PC-9 (cell line): ENCODE measurements at regions not wholly inside any gene's neighbourhood (a gene's known extent, or its start where the extent isn't known, plus 50 kb on each side); places are given as distances from the start of the nearest gene placed in this dataset.

Experiments used
- BruUV-seq: library from RNA; stranded (reverse); fragments of 400-500 nt; replicated peaks from 2 replicates; lab custom pipeline; 2021; lab: Mats Ljungman, UMichigan
- CTCF ChIA-PET: fragments of 300-600 bp; sonication (Branson Sonifier 250); formaldehyde crosslinking; loops from one replicate; lab custom pipeline; 2022; ENCODE audit warnings: antibody characterized with exemption; lab: Charles Lee
- POLR2A ChIA-PET: fragments of 300-600 bp; sonication (Branson Sonifier 250); formaldehyde crosslinking; loops from one replicate; lab custom pipeline; 2022; ENCODE audit warnings: antibody characterized with exemption; ENCODE audit not compliant: unreplicated experiment; lab: Charles Lee
- DNase-seq, 2 experiments: peaks; one replicate each; pipeline versions ENCODE4 v3.0.0 to v3.0.0-alpha.2; 2015 to 2022; ENCODE audit warnings: mixed read lengths in 1 of 2
- H2AFZ ChIP-seq: fragments of 200-600 bp; sonication (generic); 2 replicates; pipeline ENCODE4 v1.8.1; 2017; ENCODE audit warnings: antibody characterized with exemption
- H3F3A ChIP-seq: fragments of 200-600 bp; sonication (generic); 2 replicates; pipeline ENCODE4 v1.8.1; 2017; ENCODE audit warnings: antibody characterized with exemption, mild to moderate bottlenecking, low read depth; ENCODE audit not compliant: insufficient read depth
- H3K27ac ChIP-seq: fragments of 200-600 bp; sonication (generic); 2 replicates; pipeline ENCODE4 v1.6.1; 2016; ENCODE audit warnings: mixed run types
- H3K27me3 ChIP-seq: fragments of 200-600 bp; sonication (generic); 2 replicates; pipeline ENCODE4 v1.6.1; 2016; ENCODE audit warnings: low read depth, mixed run types; ENCODE audit not compliant: insufficient read depth
- H3K36me3 ChIP-seq: fragments of 200-600 bp; sonication (generic); 2 replicates; pipeline ENCODE4 v1.6.1; 2016; ENCODE audit warnings: low read depth, mixed run types
- H3K4me1 ChIP-seq: fragments of 200-600 bp; sonication (generic); replicated peaks from 2 replicates; pipeline ENCODE4 v1.6.1; 2016; ENCODE audit warnings: mixed run types; ENCODE audit not compliant: insufficient read depth
- H3K4me2 ChIP-seq: fragments of 200-600 bp; sonication (generic); 2 replicates; pipeline ENCODE4 v1.6.1; 2017; ENCODE audit warnings: mixed run types
- H3K4me3 ChIP-seq: fragments of 200-600 bp; sonication (generic); 2 replicates; pipeline ENCODE4 v1.6.1; 2016; ENCODE audit warnings: mixed run types
- H3K79me2 ChIP-seq: fragments of 200-600 bp; sonication (generic); 2 replicates; pipeline ENCODE4 v1.6.1; 2017; ENCODE audit warnings: low read depth, mixed run types
- H3K9me2 ChIP-seq: fragments of 200-600 bp; sonication (generic); 2 replicates; pipeline ENCODE4 v1.8.1; 2017; ENCODE audit warnings: mild to moderate bottlenecking; ENCODE audit not compliant: insufficient read depth
- H3K9me3 ChIP-seq: fragments of 200-600 bp; sonication (generic); 2 replicates; pipeline ENCODE4 v1.8.1; 2016; ENCODE audit warnings: low read depth; ENCODE audit not compliant: insufficient read depth
- H4K20me1 ChIP-seq: fragments of 200-600 bp; sonication (generic); 2 replicates; pipeline ENCODE4 v1.8.1; 2017; ENCODE audit not compliant: insufficient read depth
- EZH2 ChIP-seq: fragments of 200-600 bp; sonication (generic); IDR thresholded peaks from 2 replicates; pipeline ENCODE4 v1.8.0; 2017; ENCODE audit warnings: antibody characterized with exemption, low read depth
- intact Hi-C: fragments of 100-400 bp; cut with micrococcal nuclease; formaldehyde crosslinking; loops from one replicate; pipeline ENCODE4 v1.10.0; 2022; ENCODE audit not compliant: unreplicated experiment
- TF ChIP-seq, protein P1 (sequence below): fragments of 200-600 bp; sonication (generic); conservative IDR thresholded peaks from 2 replicates; pipeline ENCODE4 v1.6.1; 2017; ENCODE audit warnings: mixed run types, antibody characterized with exemption, mild to moderate bottlenecking, moderate library complexity

DNA sequence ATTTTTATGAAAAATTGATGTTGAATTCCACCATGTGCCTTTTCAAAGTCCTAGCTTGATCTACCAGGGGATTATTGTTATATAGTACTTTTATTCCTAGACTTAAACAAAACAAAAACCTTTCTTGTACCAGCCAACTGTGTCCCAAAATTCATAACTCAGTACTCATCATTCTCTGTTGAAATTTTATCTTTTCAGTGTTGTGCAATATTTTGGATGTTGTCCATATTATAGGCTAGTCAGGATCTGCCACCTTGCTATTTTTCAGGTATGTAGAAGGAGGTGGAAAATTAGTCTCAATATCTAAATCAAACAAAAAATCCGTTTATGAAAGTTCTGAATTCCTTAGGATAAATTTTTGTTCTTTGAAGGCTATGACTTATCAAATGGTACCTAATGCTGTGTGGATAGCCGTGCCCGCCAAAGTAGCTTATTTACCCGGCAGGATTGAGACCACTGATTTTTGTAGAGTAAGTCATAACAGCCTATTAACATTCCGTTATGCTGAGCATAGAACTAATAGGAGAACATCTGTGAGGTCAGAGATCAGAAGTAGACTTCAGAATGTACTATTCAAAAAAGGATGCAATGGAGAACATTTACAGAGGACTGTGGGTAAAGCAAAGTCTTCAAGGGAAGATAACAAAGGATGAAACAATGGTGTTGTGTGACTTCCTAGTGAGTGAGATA lies 304.7 kb downstream of the SOX4 start:
- intact Hi-C loops: no loop called here
- Histone ChIP-seq H3K27me3 (no peaks in the 10 kb centered on the region), H3K9me2 (no peaks in the 10 kb centered on the region), H3K36me3 (no peaks in the 10 kb centered on the region), H4K20me1 (no peaks in the 10 kb centered on the region), H3K27ac (no peak overlapping the region), H3K4me2 (no peak overlapping the region), H3K9me3 (no peaks in the 10 kb centered on the region), H3K79me2 (no peaks in the 10 kb centered on the region), H3K4me3 (no peak overlapping the region), H2AFZ (no peak overlapping the region), H3F3A (no peaks in the 10 kb centered on the region; the same call in 1 of the 2 replicates), H3K4me1 (no peaks in the 10 kb centered on the region; the same call in 1 of the 2 replicates)
- POLR2A ChIA-PET: interaction anchor here (0.7 kb wide), 2 partner anchors 214 to 1495 kb away, joined by 4 to 6 read pairs; no protein-coding TSS in a partner anchor
- DNase-seq: no peak
- no TSS peak for BruUV-seq
- TF ChIP-seq, protein P1, sequence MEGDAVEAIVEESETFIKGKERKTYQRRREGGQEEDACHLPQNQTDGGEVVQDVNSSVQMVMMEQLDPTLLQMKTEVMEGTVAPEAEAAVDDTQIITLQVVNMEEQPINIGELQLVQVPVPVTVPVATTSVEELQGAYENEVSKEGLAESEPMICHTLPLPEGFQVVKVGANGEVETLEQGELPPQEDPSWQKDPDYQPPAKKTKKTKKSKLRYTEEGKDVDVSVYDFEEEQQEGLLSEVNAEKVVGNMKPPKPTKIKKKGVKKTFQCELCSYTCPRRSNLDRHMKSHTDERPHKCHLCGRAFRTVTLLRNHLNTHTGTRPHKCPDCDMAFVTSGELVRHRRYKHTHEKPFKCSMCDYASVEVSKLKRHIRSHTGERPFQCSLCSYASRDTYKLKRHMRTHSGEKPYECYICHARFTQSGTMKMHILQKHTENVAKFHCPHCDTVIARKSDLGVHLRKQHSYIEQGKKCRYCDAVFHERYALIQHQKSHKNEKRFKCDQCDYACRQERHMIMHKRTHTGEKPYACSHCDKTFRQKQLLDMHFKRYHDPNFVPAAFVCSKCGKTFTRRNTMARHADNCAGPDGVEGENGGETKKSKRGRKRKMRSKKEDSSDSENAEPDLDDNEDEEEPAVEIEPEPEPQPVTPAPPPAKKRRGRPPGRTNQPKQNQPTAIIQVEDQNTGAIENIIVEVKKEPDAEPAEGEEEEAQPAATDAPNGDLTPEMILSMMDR: no peak
- TF ChIP-seq EZH2: no peak
- CTCF ChIA-PET: no interaction called here

DNA sequence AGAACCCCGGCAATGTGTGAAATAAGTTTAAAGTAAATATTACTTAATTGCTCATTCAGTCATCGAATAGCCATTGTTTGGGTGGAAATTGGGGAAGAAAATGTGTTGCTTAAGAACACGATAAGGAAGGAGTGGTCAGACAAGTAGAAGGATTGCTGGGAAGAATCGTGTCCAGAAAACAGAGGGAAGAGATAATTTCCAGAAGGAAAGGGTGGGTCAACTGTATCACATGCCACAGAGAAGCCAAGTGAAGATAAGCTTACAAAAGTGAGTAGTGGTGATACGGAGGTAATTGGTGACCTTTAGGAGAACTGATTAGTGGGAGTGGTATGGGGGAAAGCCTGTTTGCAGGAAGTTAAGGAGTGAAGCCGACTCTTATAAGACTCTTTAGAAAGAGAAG lies 306.2 kb downstream of the SOX4 start:
- TF ChIP-seq, protein P1: no peak
- TF ChIP-seq EZH2: no peak
- Histone ChIP-seq H3K79me2 (no peaks in the 10 kb centered on the region), H3K27me3 (no peaks in the 10 kb centered on the region), H3F3A (no peaks in the 10 kb centered on the region; the same call in 1 of the 2 replicates), H3K27ac (no peak overlapping the region), H3K9me2 (no peaks in the 10 kb centered on the region), H3K4me3 (no peak overlapping the region), H3K4me1 (no peaks in the 10 kb centered on the region; the same call in 1 of the 2 replicates), H2AFZ (no peak overlapping the region), H3K36me3 (no peaks in the 10 kb centered on the region), H3K9me3 (no peaks in the 10 kb centered on the region), H3K4me2 (no peak overlapping the region), H4K20me1 (no peaks in the 10 kb centered on the region)
- ChIA-PET CTCF (no interaction called here), POLR2A (no interaction called here)
- no TSS peak for BruUV-seq
- intact Hi-C loops: no loop called here
- DNase-seq: no peak

DNA sequence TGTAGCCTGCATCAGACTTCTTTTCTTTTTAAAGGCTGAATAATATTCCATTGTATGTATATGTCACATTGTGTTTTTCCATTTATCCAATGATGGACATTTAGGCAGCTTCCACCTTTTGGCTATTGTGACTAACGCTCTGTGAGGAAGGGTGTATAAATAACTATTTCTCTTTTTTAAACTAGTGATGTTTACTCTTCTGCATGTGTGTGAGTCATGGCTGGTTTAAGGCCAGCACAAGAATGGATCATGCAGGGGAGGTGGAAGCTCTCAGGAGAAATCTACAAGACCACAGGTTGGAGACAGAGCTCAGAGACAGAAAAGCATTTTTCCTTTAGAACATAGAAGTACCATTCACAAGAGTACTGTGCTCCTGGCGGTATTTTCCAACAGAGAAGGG lies 307.2 kb downstream of the SOX4 start:
- CTCF ChIA-PET: no interaction called here

More for the DNA sequence above, 307.2 kb downstream of the SOX4 start:
- H3K9me3 ChIP-seq: 0 out of 2 replicates have a peak, but pooled peaks cover 3% of the 10 kb centered on the region
- H3F3A ChIP-seq: no peaks in the 10 kb centered on the region; the same call in 1 of the 2 replicates
- DNase-seq: peak; percentile 10 to 39
- no peaks in the 10 kb centered on the region for H3K79me2 ChIP-seq
- intact Hi-C loops: no loop called here
- no peak for TF ChIP-seq EZH2
- TF ChIP-seq, protein P1: no peak
- H4K20me1 ChIP-seq: no peaks in the 10 kb centered on the region
- no peaks in the 10 kb centered on the region for H3K36me3 ChIP-seq
- no peaks in the 10 kb centered on the region for H3K9me2 ChIP-seq
- no peak overlapping the region for H2AFZ ChIP-seq
- no peak overlapping the region for H3K4me3 ChIP-seq
- no peaks in the 10 kb centered on the region for H3K27me3 ChIP-seq
- H3K4me1 ChIP-seq: no peaks in the 10 kb centered on the region; the same call in 1 of the 2 replicates
- no TSS peak for BruUV-seq
- POLR2A ChIA-PET: no interaction called here
- H3K27ac ChIP-seq: no peak overlapping the region
- H3K4me2 ChIP-seq: no peak overlapping the region
